SK-N-MC (cell line): ENCODE measurements at regions not wholly inside any gene's neighbourhood (a gene's known extent, or its start where the extent isn't known, plus 50 kb on each side); places are given as distances from the start of the nearest gene placed in this dataset.

Source experiments
- EZH2 ChIP-seq: fragments of 200-600 bp; sonication (generic); IDR thresholded peaks from one replicate; pipeline ENCODE4 v1.6.1; 2017; ENCODE audit warnings: antibody characterized with exemption
- FOXP2 ChIP-seq: optimal IDR thresholded peaks from 2 replicates; pipeline ENCODE3; 2011; ENCODE audit warnings: mild to moderate bottlenecking, moderate library complexity; ENCODE audit not compliant: insufficient read depth; ENCODE audit errors: extremely low read length, control extremely low read depth
- POLR2AphosphoS5 ChIP-seq: IDR thresholded peaks from 2 replicates; pipeline ENCODE4 v1.6.1; 2012; ENCODE audit warnings: mild to moderate bottlenecking, low read depth, low read length, borderline replicate concordance

GRCh38 chr7:156466272-156466671 is 174.3 kb upstream of the RNF32 start:
- no peak for TF ChIP-seq EZH2
- TF ChIP-seq POLR2AphosphoS5, result no peak
- TF ChIP-seq FOXP2, result no peak
